Spleen (tissue), 11 donors: ENCODE measurements at regions not wholly inside any gene's neighbourhood (a gene's known extent, or its start where the extent isn't known, plus 50 kb on each side); places are given as distances from the start of the nearest gene placed in this dataset.

Experiments used
- DNase-seq: peaks from one replicate; pipeline ENCODE4 v3.0.0-alpha.2; 2020
- H3K27ac ChIP-seq, 8 donors: fragments of 200-600 bp; sonication (generic) in 7 of 8; 1 replicate in 4 of 8; 2 replicates in 4 of 8; pipeline versions ENCODE4 v1.5.0 to v1.8.0; 2016 to 2021; ENCODE audit warnings: inconsistent platforms in 4 of 8, mild to moderate bottlenecking in 4 of 8, moderate library complexity in 1 of 8
- H3K27me3 ChIP-seq, 7 donors: fragments of 200-600 bp; sonication (generic) in 6 of 7; replicated peaks in 1 of 7; 1 replicate in 4 of 7; 2 replicates in 3 of 7; pipeline versions ENCODE4 v1.5.0 to v1.8.0; 2016 to 2021; ENCODE audit warnings: inconsistent platforms in 3 of 7, mild to moderate bottlenecking in 1 of 7
- H3K36me3 ChIP-seq, 6 donors: fragments of 200-600 bp; sonication (generic) in 5 of 6; 1 replicate in 4 of 6; 2 replicates in 2 of 6; pipeline versions ENCODE4 v1.5.0 to v1.8.0; 2016 to 2021; ENCODE audit warnings: inconsistent platforms in 2 of 6
- H3K4me1 ChIP-seq, 6 donors: fragments of 200-600 bp; sonication (generic) in 5 of 6; 1 replicate in 3 of 6; 2 replicates in 3 of 6; pipeline versions ENCODE4 v1.5.0 to v1.8.0; 2016 to 2021; ENCODE audit warnings: inconsistent platforms in 3 of 6
- H3K4me3 ChIP-seq, 8 donors: fragments of 200-600 bp; sonication (generic) in 7 of 8; 1 replicate in 4 of 8; 2 replicates in 4 of 8; pipeline versions ENCODE4 v1.5.0 to v1.8.0; 2016 to 2021; ENCODE audit warnings: inconsistent platforms in 4 of 8, mild to moderate bottlenecking in 4 of 8, moderate library complexity in 2 of 8
- H3K9me3 ChIP-seq, 8 donors: fragments of 200-600 bp; sonication (generic) in 7 of 8; 1 replicate in 4 of 8; 2 replicates in 4 of 8; pipeline versions ENCODE4 v1.5.0 to v1.8.0; 2016 to 2021; ENCODE audit warnings: inconsistent platforms in 4 of 8
- CTCF ChIP-seq, 11 experiments: fragments of 200-600 bp in 7 of 11; fragments of 450-650 bp in 4 of 11; sonication (generic) in 4 of 11; IDR thresholded peaks in 8 of 11; conservative IDR thresholded peaks in 3 of 11; 1 replicate in 7 of 11; 2 replicates in 4 of 11; pipeline versions ENCODE4 v1.4.0 to v1.8.0; 2016 to 2021; ENCODE audit warnings: antibody characterized with exemption in 11 of 11, inconsistent platforms in 4 of 11, mild to moderate bottlenecking in 1 of 11
- POLR2A ChIP-seq, 3 donors: fragments of 450-650 bp; IDR thresholded peaks; one replicate each; pipeline ENCODE4 v1.5.1; 2017; ENCODE audit warnings: antibody characterized with exemption in 3 of 3, mild to moderate bottlenecking in 1 of 3
- POLR2AphosphoS5 ChIP-seq, 3 donors: sonication (generic); formaldehyde crosslinking; IDR thresholded peaks; one replicate each; pipeline ENCODE4 v1.5.1; 2017; ENCODE audit warnings: antibody characterized with exemption in 3 of 3
- WGBS, 5 donors: extraction: QIAGEN DNeasy Blood & Tissue Kit in 3 of 5; methylation state at CpG; one replicate each; pipeline versions ENCODE4 v1.1.5 to v1.1.7; 2013 to 2018; 5-methylcytosine and 5-hydroxymethylcytosine counted together
- intact Hi-C: fragments of 100-400 bp; cut with DNase I; formaldehyde crosslinking; loops from one replicate; pipeline ENCODE4 v1.15.0; 2023; ENCODE audit warnings: low total_unique reads
- donor health status: healthy with polysubstance abuse.
- donor health status: DM: no; HTN: no; CAD: no; lungs with moderate emphysema.
- donor health status: DM: no; HTN: no; CAD: no.
- donor health status: Bipolar disorder and iron deficiency.
- donor health status: healthy.
- donor health status: DM: no; HTN: no; CAD: no.
- donor health status: DM: yes; HTN: yes; CAD: no.

- Histone ChIP-seq H3K9me3 (no peaks in the 10 kb centered on the region), H3K4me3 (no peak overlapping the region), H3K27me3 (no peaks in the 10 kb centered on the region), H3K27ac (no peak overlapping the region), H3K36me3 (no peaks in the 10 kb centered on the region), H3K4me1 (no peaks in the 10 kb centered on the region)
- intact Hi-C loops = no loop called here
- TF ChIP-seq POLR2A (IDR thresholded peaks at IDR 0.05) (no peak), POLR2AphosphoS5 (IDR thresholded peaks at IDR 0.05) (no peak), CTCF (IDR thresholded peaks at IDR 0.05 in 8 of 11, conservative IDR thresholded peaks at IDR 0.05 in 3 of 11) (no peak)
- WGBS, 5 donors = 33 to 55% (median 42%) methylated on average over 3 of the region's 3 CpGs
- DNase-seq = no peak
Observed at GRCh38 chr18:2083691-2084090, 487.6 kb downstream of the METTL4 start.

- TF ChIP-seq POLR2AphosphoS5 (IDR thresholded peaks at IDR 0.05) = no peak
- H3K27ac ChIP-seq = no peak overlapping the region
- H3K4me3 ChIP-seq = no peak overlapping the region
- no peak for DNase-seq
- H3K27me3 ChIP-seq = no peaks in the 10 kb centered on the region
- no peaks in the 10 kb centered on the region for H3K9me3 ChIP-seq
- H3K36me3 ChIP-seq = no peaks in the 10 kb centered on the region
- H3K4me1 ChIP-seq = no peaks in the 10 kb centered on the region
- intact Hi-C loops = no loop called here
Observed at GRCh38 chr18:2086439-2086838, 484.9 kb downstream of the METTL4 start.

- no peaks in the 10 kb centered on the region for H3K27me3 ChIP-seq
- 78 to 89% (median 85%) methylated on average over 5 of the region's 5 CpGs for WGBS, 5 donors
- H3K36me3 ChIP-seq = no peaks in the 10 kb centered on the region
- intact Hi-C loops = no loop called here
- no peak for TF ChIP-seq POLR2AphosphoS5 (IDR thresholded peaks at IDR 0.05)
- no peak for TF ChIP-seq POLR2A (IDR thresholded peaks at IDR 0.05)
- no peak for TF ChIP-seq CTCF (IDR thresholded peaks at IDR 0.05 in 8 of 11, conservative IDR thresholded peaks at IDR 0.05 in 3 of 11)
- H3K4me3 ChIP-seq = no peak overlapping the region
- H3K9me3 ChIP-seq = no peaks in the 10 kb centered on the region
- DNase-seq = no peak
- no peak overlapping the region for H3K27ac ChIP-seq
- H3K4me1 ChIP-seq = no peaks in the 10 kb centered on the region
Observed at GRCh38 chr18:2087877-2088673, 483.2 kb downstream of the METTL4 start.

GRCh38 chr18:2089396-2089795, 481.9 kb downstream of the METTL4 start:
- 0 to 30% (median 16%) methylated on average over 2 of the region's 2 CpGs for WGBS, 5 donors
- intact Hi-C loops = no loop called here
- TF ChIP-seq POLR2A (IDR thresholded peaks at IDR 0.05) = no peak
- no peak for TF ChIP-seq CTCF (IDR thresholded peaks at IDR 0.05 in 8 of 11, conservative IDR thresholded peaks at IDR 0.05 in 3 of 11)
- no peak for TF ChIP-seq POLR2AphosphoS5 (IDR thresholded peaks at IDR 0.05)

More at GRCh38 chr18:2089396-2089795, 481.9 kb downstream of the METTL4 start:
- H3K27ac ChIP-seq = no peak overlapping the region
- no peaks in the 10 kb centered on the region for H3K27me3 ChIP-seq
- no peaks in the 10 kb centered on the region for H3K36me3 ChIP-seq
- no peak overlapping the region for H3K4me3 ChIP-seq
- no peaks in the 10 kb centered on the region for H3K4me1 ChIP-seq
- no peak for DNase-seq
- no peaks in the 10 kb centered on the region for H3K9me3 ChIP-seq
